VCaP (cell line): ENCODE measurements at regions not wholly inside any gene's neighbourhood (a gene's known extent, or its start where the extent isn't known, plus 50 kb on each side); places are given as distances from the start of the nearest gene placed in this dataset.

ENCODE experiments used
- H3K27ac ChIP-seq: fragments of 450-650 bp; 2 replicates; pipeline ENCODE4 v1.5.1; 2017
- CTCF ChIP-seq: fragments of 450-650 bp; conservative IDR thresholded peaks from 2 replicates; pipeline ENCODE4 v1.5.1; 2017; ENCODE audit warnings: mild to moderate bottlenecking, moderate library complexity

GRCh38 chr12:19044891-19045290 is 84.6 kb upstream of the PLEKHA5 start:
- TF ChIP-seq CTCF: no peak
- H3K27ac ChIP-seq: no peak overlapping the region

- H3K27ac ChIP-seq: no peak overlapping the region
- TF ChIP-seq CTCF: no peak
These were observed 84.1 kb upstream of the PLEKHA5 start for GRCh38 chr12:19045426-19045825.

DNA sequence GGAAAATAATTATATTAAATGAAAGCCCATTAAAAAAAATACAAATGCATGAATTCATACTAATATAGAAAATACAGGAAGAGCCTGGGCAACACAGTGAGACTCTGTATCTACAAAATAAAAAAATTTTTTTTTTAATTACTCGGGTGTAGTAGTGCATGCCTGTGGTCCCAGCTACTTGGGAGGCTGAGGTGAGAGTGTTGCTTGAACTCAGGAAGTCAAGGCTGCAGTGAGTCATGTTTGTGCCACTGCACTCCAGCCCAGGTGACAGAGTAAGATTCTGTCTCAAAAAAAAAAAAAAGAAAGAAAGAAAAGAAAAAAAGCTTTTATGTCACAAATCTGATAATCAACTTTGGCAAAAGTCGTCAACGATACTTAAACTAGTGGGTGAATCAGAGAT is 80.6 kb upstream of the PLEKHA5 start:
- no peak for TF ChIP-seq CTCF
- H3K27ac ChIP-seq: no peak overlapping the region

GRCh38 chr12:19052689-19053088 is 76.8 kb upstream of the PLEKHA5 start:
- H3K27ac ChIP-seq: no peak overlapping the region
- no peak for TF ChIP-seq CTCF

DNA sequence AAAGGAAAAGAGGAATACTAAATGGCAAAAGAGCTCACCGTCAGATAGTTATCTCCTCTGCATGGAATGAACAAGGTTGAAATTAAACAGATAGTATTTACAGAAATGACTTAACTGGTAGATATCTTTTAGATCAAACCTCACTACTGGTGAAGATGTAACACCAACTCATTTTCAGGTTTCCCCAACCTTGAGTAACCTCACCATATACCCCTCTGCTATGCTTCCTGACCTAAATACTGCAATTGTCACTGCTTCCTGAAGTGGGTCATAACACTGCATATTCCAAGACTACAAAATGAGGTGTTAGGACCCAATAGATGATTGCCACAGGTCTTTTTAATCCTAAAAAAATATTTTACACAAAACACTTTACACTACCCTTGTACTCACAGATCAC is 76.3 kb upstream of the PLEKHA5 start:
- H3K27ac ChIP-seq: no peak overlapping the region
- TF ChIP-seq CTCF: no peak

DNA sequence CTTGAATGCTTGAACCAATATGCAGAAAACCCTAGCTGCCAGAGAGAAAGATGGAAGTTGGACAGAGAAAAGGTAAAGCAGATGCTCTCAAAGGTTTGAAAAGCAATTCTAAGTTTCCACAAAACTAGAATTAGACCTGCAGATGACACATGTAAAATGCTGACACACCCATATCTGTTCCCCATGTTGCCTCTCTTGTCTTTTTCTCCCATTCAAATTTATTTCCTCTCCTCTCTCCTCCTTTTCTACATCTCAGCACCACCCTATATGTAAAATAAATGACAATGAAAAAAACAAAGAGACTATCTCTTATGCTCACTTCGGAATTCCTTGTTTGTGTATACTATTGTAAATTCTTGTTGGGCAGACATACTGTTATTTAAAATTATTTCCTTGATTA is 75.5 kb upstream of the PLEKHA5 start:
- no peak for TF ChIP-seq CTCF
- H3K27ac ChIP-seq: no peak overlapping the region

GRCh38 chr12:19055589-19055988 is 73.9 kb upstream of the PLEKHA5 start:
- no peak for TF ChIP-seq CTCF

More at GRCh38 chr12:19055589-19055988, 73.9 kb upstream of the PLEKHA5 start:
- H3K27ac ChIP-seq: no peak overlapping the region
